ENCODE measurements at regions not wholly inside any gene's neighbourhood (a gene's known extent, or its start where the extent isn't known, plus 50 kb on each side); places are given as distances from the start of the nearest gene placed in this dataset.

DNA sequence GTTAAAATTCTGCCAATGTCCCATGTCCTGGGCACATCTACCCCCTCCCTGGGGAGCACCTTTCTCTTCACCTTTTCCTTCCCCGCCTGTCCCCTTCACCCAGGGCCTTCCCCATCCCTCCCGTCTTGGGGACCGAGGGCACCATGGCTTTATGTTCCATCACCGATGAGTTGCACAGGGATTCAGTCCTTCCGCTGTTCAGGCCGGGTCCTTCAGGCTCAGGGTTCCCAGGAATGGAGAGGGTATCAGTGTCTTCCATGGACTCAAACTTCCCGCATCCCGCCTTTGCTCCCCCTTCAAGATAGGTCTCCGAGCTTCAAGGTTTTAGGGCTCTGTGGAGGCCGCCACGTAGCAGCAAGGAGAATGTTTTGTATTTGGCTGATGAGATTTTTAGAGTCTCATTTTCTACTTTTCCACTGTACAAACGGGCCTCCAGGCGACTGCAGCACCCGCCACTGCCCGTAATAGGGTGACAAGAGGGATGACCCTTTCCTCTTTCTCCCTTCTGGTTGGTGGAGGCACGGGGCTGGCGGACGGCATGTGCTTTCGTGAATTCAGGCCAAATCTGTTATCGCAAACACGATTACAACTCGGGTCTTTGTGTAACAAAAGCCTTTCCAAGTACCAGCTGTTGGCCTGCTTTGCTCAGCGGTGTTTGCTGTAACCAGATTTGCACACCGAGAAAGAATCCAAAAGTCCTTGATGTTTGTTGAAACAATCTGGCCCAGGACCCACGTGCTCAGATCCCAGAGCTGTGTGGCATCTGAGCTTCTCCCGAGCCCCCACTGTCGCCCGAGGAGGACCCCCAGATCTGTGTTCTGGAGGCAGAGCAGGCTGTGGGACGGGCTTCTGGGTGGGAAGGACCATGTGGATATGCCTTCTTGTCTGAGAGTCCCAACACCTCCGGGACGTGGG is 236.3 kb downstream of the SEC14L1 start (continued):
- no peak for TF ChIP-seq ZNF780A (CRISPR knock-in tag; IDR thresholded peaks at IDR 0.05)
- TF ChIP-seq, protein P1, sequence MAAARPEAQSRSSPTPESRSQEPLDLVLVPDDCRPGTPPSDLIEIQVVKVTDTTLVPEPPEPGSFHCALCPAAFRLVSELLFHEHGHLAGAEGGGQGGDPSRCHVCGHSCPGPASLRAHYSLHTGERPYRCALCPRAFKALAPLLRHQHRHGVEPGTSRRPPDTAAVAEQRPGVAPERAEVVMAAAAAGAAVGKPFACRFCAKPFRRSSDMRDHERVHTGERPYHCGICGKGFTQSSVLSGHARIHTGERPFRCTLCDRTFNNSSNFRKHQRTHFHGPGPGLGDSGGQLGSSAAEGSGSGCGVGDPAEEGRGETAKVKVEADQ (CRISPR knock-in tag; IDR thresholded peaks at IDR 0.05; ENCODE audit: borderline replicate concordance), result peak; percentile 62; the same call in 1 of the 2 replicates
- 0 out of 2 replicates have a peak, but pooled peaks have one; percentile 66 for TF ChIP-seq ZNF34 (CRISPR knock-in tag; IDR thresholded peaks at IDR 0.05; ENCODE audit: borderline replicate concordance)
- TF ChIP-seq ZNF781 (CRISPR knock-in tag; IDR thresholded peaks at IDR 0.05; ENCODE audit: borderline replicate concordance, not compliant biosample characterization), result no peak
- peak; percentile 89 for TF ChIP-seq GATAD2A (CRISPR knock-in tag; IDR thresholded peaks at IDR 0.05)
- TF ChIP-seq ZNF709 (CRISPR knock-in tag; IDR thresholded peaks at IDR 0.05), result peak; percentile 19; the same call in 1 of the 2 replicates
- TF ChIP-seq MED1 (CRISPR knock-in tag; IDR thresholded peaks at IDR 0.05), result peak; percentile 57
- no peak for TF ChIP-seq HNRNPUL1 (IDR thresholded peaks at IDR 0.05; ENCODE audit: low read depth, low read length)
- TF ChIP-seq, protein P2, sequence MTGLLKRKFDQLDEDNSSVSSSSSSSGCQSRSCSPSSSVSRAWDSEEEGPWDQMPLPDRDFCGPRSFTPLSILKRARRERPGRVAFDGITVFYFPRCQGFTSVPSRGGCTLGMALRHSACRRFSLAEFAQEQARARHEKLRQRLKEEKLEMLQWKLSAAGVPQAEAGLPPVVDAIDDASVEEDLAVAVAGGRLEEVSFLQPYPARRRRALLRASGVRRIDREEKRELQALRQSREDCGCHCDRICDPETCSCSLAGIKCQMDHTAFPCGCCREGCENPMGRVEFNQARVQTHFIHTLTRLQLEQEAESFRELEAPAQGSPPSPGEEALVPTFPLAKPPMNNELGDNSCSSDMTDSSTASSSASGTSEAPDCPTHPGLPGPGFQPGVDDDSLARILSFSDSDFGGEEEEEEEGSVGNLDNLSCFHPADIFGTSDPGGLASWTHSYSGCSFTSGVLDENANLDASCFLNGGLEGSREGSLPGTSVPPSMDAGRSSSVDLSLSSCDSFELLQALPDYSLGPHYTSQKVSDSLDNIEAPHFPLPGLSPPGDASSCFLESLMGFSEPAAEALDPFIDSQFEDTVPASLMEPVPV (CRISPR knock-in tag; IDR thresholded peaks at IDR 0.05), result 0 out of 2 replicates have a peak, but pooled peaks have one; percentile 44
- TF ChIP-seq NCOR1 (IDR thresholded peaks at IDR 0.05; ENCODE audit: borderline replicate concordance, low read length), result peak; percentile 49; the same call in 1 of the 2 replicates
- no peak for TF ChIP-seq ZNF484 (CRISPR knock-in tag; IDR thresholded peaks at IDR 0.05; ENCODE audit: borderline replicate concordance, low read depth)
- TF ChIP-seq ELF3 (CRISPR knock-in tag; IDR thresholded peaks at IDR 0.05), result peak; percentile 61
- TF ChIP-seq, protein P3, sequence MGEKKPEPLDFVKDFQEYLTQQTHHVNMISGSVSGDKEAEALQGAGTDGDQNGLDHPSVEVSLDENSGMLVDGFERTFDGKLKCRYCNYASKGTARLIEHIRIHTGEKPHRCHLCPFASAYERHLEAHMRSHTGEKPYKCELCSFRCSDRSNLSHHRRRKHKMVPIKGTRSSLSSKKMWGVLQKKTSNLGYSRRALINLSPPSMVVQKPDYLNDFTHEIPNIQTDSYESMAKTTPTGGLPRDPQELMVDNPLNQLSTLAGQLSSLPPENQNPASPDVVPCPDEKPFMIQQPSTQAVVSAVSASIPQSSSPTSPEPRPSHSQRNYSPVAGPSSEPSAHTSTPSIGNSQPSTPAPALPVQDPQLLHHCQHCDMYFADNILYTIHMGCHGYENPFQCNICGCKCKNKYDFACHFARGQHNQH (CRISPR knock-in tag; IDR thresholded peaks at IDR 0.05), result 0 out of 2 replicates have a peak, but pooled peaks have one; percentile 57
- TF ChIP-seq SIX4 (CRISPR knock-in tag; IDR thresholded peaks at IDR 0.05), result peak; percentile 80
- TF ChIP-seq, protein P4, sequence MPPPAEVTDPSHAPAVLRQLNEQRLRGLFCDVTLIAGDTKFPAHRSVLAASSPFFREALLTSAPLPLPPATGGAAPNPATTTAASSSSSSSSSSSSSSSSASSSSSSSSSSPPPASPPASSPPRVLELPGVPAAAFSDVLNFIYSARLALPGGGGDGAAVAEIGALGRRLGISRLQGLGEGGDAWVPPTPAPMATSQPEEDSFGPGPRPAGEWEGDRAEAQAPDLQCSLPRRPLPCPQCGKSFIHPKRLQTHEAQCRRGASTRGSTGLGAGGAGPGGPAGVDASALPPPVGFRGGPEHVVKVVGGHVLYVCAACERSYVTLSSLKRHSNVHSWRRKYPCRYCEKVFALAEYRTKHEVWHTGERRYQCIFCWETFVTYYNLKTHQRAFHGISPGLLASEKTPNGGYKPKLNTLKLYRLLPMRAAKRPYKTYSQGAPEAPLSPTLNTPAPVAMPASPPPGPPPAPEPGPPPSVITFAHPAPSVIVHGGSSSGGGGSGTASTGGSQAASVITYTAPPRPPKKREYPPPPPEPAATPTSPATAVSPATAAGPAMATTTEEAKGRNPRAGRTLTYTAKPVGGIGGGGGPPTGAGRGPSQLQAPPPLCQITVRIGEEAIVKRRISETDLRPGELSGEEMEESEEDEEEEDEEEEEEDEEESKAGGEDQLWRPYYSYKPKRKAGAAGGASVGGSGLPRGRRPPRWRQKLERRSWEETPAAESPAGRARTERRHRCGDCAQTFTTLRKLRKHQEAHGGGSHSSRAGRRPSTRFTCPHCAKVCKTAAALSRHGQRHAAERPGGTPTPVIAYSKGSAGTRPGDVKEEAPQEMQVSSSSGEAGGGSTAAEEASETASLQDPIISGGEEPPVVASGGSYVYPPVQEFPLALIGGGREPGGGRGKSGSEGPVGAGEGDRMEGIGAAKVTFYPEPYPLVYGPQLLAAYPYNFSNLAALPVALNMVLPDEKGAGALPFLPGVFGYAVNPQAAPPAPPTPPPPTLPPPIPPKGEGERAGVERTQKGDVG (CRISPR knock-in tag; IDR thresholded peaks at IDR 0.05; ENCODE audit: borderline replicate concordance), result peak; percentile 94
- peak; percentile 20; the same call in 1 of the 2 replicates for TF ChIP-seq ZNF776 (CRISPR knock-in tag; IDR thresholded peaks at IDR 0.05)
- 0 out of 2 replicates have a peak, but pooled peaks have one; percentile 29 for TF ChIP-seq ZNF703 (CRISPR knock-in tag; IDR thresholded peaks at IDR 0.05; ENCODE audit: borderline replicate concordance)
- no peak for TF ChIP-seq MAFF (IDR thresholded peaks at IDR 0.05; ENCODE audit: low read depth, low read length)
- TF ChIP-seq, protein P5, sequence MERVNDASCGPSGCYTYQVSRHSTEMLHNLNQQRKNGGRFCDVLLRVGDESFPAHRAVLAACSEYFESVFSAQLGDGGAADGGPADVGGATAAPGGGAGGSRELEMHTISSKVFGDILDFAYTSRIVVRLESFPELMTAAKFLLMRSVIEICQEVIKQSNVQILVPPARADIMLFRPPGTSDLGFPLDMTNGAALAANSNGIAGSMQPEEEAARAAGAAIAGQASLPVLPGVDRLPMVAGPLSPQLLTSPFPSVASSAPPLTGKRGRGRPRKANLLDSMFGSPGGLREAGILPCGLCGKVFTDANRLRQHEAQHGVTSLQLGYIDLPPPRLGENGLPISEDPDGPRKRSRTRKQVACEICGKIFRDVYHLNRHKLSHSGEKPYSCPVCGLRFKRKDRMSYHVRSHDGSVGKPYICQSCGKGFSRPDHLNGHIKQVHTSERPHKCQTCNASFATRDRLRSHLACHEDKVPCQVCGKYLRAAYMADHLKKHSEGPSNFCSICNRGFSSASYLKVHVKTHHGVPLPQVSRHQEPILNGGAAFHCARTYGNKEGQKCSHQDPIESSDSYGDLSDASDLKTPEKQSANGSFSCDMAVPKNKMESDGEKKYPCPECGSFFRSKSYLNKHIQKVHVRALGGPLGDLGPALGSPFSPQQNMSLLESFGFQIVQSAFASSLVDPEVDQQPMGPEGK (CRISPR knock-in tag; IDR thresholded peaks at IDR 0.05), result peak; percentile 75

Data from HepG2 (cell line).